ENCODE measurements at regions not wholly inside any gene's neighbourhood (a gene's known extent, or its start where the extent isn't known, plus 50 kb on each side); places are given as distances from the start of the nearest gene placed in this dataset.
"Not testable (repeated sequence)": the region's sequence is repeated elsewhere in the genome, so short reads cannot be mapped to it uniquely, and the experiment has no call there.

GRCh38 chr15:38774076-38774475, 209.5 kb upstream of the RASGRP1 start:
- not testable (repeated sequence) for TF ChIP-seq POLR2A, CTCF (IDR thresholded peaks at IDR 0.05)

All from lower leg skin (tissue), 3 donors.